Mucosa of descending colon (tissue), 3 donors: ENCODE measurements at regions not wholly inside any gene's neighbourhood (a gene's known extent, or its start where the extent isn't known, plus 50 kb on each side); places are given as distances from the start of the nearest gene placed in this dataset.
"Not testable (repeated sequence)": the region's sequence is repeated elsewhere in the genome, so short reads cannot be mapped to it uniquely, and the experiment has no call there.

Source experiments
- ATAC-seq: fragments of 200-7000 bp; cut with Tn5 transposase; one replicate; pipeline ENCODE4 v1.9.1; 2020; ENCODE audit warnings: mild to moderate bottlenecking, moderate library complexity
- DNase-seq, 3 donors: peaks; one replicate each; pipeline ENCODE4 v3.0.0-alpha.2; 2020
- H3K36me3 ChIP-seq: fragments of 200-600 bp; one replicate; pipeline ENCODE4 v1.8.0; 2021; ENCODE audit warnings: low read depth, mild to moderate bottlenecking
- H3K4me1 ChIP-seq: fragments of 200-600 bp; one replicate; pipeline ENCODE4 v1.8.0; 2021; ENCODE audit warnings: low read depth, mild to moderate bottlenecking
- H3K4me3 ChIP-seq: fragments of 200-600 bp; one replicate; pipeline ENCODE4 v1.8.0; 2021; ENCODE audit warnings: mild to moderate bottlenecking
- H3K9me3 ChIP-seq: fragments of 200-600 bp; one replicate; pipeline ENCODE4 v1.8.0; 2021; ENCODE audit warnings: mild to moderate bottlenecking
- CTCF ChIP-seq: fragments of 200-600 bp; IDR thresholded peaks from one replicate; pipeline ENCODE4 v1.8.0; 2022; ENCODE audit warnings: antibody characterized with exemption, mild to moderate bottlenecking
- intact Hi-C, 2 donors: fragments of 100-400 bp; cut with DNase I in 1 of 2; cut with micrococcal nuclease in 1 of 2; formaldehyde crosslinking; loops; one replicate each; pipeline versions ENCODE4 v1.11.0 to v1.11.1; 2022; cut with DNase I, micrococcal nuclease
- donor health status: DM: no; HTN: no; CAD: no; lungs with moderate emphysema.
- donor health status: DM: no; HTN: no; CAD: no.
- donor health status: DM: no; HTN: yes; CAD: no.

DNA sequence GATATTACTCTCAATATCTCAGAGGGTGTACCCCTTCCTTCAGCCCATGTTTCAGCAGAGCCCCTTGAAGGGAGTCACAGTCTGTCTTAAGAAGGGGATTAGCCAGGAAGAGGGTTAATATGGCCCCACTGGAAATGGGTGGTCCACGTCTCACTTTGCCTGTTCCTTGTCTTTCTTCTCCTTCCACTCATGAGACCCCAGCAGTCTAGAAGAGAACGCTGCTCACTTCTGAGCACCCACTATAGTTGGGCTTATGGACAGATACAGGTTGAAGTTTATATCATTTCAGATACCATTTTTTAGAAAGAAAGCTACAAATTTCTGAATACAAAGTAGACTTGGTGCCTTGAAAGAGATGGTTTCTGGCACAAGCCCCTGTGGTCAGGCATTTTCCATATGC, 139.3 kb upstream of the API5 start:
- Histone ChIP-seq H3K4me1 (no peaks in the 10 kb centered on the region), H3K4me3 (no peak overlapping the region), H3K9me3 (no peaks in the 10 kb centered on the region), H3K36me3 (no peaks in the 10 kb centered on the region)
- DNase-seq (no peak), ATAC-seq (no peak)
- no peak for TF ChIP-seq CTCF
- intact Hi-C loops: no loop called here

- Histone ChIP-seq H3K4me1 (no peaks in the 10 kb centered on the region), H3K36me3 (no peaks in the 10 kb centered on the region), H3K4me3 (no peak overlapping the region), H3K9me3 (no peaks in the 10 kb centered on the region)
- ATAC-seq (no peak), DNase-seq (no peak)
- TF ChIP-seq CTCF: no peak
- intact Hi-C loops: no loop called here
These were observed 133.8 kb upstream of the API5 start for GRCh38 chr11:43177975-43178374.

DNA sequence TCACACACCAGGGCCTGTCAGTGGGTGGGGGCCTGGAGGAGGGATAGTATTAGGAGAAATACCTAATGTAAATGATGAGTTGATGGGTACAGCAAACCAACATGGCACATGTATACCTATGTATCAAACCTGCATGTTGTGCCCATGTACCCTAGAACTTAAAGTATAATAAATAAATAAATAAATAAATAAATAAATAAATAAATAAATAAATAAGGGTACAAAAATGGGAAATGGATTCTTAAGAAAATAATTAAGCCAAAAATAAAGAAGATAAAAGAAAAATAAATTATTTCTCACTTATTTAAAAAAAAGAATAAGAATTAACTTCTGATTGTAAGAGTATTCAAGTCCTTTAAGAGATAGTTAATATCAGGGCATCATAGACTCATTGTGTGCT, 117.3 kb upstream of the API5 start:
- H3K4me1 ChIP-seq, H3K9me3 ChIP-seq, DNase-seq, ATAC-seq, H3K36me3 ChIP-seq, intact Hi-C loops, H3K4me3 ChIP-seq: not testable (repeated sequence)

DNA sequence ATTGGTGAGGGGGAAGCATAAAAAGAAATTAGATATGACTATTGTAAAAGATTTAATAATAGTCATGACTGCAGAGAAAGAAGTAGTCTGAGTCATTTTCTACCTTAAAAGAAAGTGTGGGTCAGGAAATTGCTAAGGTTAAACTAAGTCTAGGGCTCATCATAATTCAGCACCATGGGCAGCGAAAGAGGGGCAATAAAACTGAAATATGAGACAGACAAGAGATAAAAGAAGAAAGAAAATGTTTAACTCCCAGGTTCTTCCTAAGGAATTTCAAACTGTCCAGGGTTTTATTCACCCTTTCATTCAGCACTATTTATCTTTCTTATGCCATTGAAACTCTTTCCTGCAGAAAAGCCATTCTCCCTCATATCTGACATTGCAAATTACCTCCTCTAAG, 114.4 kb upstream of the API5 start:
- Histone ChIP-seq H3K4me3 (no peak overlapping the region), H3K9me3 (no peaks in the 10 kb centered on the region), H3K36me3 (no peaks in the 10 kb centered on the region), H3K4me1 (no peaks in the 10 kb centered on the region)
- intact Hi-C loops: no loop called here
- no peak for DNase-seq
- no peak for TF ChIP-seq CTCF
- ATAC-seq: no peak

- H3K36me3 ChIP-seq: no peaks in the 10 kb centered on the region
- ATAC-seq (no peak), DNase-seq (no peak)
- H3K4me3 ChIP-seq: no peak overlapping the region
- intact Hi-C loops: no loop called here
- TF ChIP-seq CTCF: no peak
- no peaks in the 10 kb centered on the region for H3K4me1 ChIP-seq
- no peaks in the 10 kb centered on the region for H3K9me3 ChIP-seq
These were observed 111.8 kb upstream of the API5 start for GRCh38 chr11:43200031-43200430.

- H3K4me1 ChIP-seq: no peaks in the 10 kb centered on the region
- ATAC-seq (no peak), DNase-seq (no peak)
- H3K36me3 ChIP-seq: no peaks in the 10 kb centered on the region
- no peak overlapping the region for H3K4me3 ChIP-seq
- peaks cover 3% of the 10 kb centered on the region for H3K9me3 ChIP-seq
- TF ChIP-seq CTCF: no peak
- intact Hi-C loops: no loop called here
These were observed 99.5 kb upstream of the API5 start for GRCh38 chr11:43212279-43212678.
